ENCODE measurements at regions not wholly inside any gene's neighbourhood (a gene's known extent, or its start where the extent isn't known, plus 50 kb on each side); places are given as distances from the start of the nearest gene placed in this dataset.

DNA sequence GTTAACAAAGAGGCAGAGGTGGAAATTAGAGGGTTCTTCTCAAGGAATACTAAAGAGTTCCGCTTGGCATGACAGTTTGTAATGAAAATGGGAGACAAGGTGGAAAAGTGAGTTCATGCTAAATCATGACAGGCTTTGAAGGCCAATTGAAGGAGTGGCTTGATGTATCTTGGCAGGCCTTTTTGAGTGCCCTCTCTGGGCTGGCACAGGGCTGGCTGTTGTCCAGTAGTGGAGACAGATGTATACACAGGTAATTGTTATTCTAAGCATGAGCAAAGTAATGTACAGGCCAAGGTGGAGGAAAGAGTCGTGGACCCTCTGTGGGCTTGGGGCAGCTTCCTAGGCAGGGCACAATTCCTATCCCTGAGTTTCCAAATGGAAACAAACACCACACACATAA is 196.7 kb upstream of the GALNT2 start:
- CTCF ChIA-PET, result no interaction called here
- H3K4me1 Mint-ChIP-seq (ENCODE audit: low read depth, unreplicated experiment), result no peaks in the 10 kb centered on the region
- no peak for DNase-seq
- H3K4me3 Mint-ChIP-seq (ENCODE audit: low read depth, unreplicated experiment), result no peak overlapping the region
- H3K27ac Mint-ChIP-seq (ENCODE audit: unreplicated experiment), result no peak overlapping the region
- intact Hi-C loops (cut with micrococcal nuclease; ENCODE audit: unreplicated experiment), result no loop called here
- BruUV-seq (replicated peaks), result no TSS peak
- H3K27me3 Mint-ChIP-seq (ENCODE audit: unreplicated experiment), result peaks cover 27% of the 10 kb centered on the region
- H3K36me3 Mint-ChIP-seq (ENCODE audit: insufficient read depth, unreplicated experiment), result no peaks in the 10 kb centered on the region
- TF ChIP-seq, protein P1, sequence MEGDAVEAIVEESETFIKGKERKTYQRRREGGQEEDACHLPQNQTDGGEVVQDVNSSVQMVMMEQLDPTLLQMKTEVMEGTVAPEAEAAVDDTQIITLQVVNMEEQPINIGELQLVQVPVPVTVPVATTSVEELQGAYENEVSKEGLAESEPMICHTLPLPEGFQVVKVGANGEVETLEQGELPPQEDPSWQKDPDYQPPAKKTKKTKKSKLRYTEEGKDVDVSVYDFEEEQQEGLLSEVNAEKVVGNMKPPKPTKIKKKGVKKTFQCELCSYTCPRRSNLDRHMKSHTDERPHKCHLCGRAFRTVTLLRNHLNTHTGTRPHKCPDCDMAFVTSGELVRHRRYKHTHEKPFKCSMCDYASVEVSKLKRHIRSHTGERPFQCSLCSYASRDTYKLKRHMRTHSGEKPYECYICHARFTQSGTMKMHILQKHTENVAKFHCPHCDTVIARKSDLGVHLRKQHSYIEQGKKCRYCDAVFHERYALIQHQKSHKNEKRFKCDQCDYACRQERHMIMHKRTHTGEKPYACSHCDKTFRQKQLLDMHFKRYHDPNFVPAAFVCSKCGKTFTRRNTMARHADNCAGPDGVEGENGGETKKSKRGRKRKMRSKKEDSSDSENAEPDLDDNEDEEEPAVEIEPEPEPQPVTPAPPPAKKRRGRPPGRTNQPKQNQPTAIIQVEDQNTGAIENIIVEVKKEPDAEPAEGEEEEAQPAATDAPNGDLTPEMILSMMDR (IDR thresholded peaks at IDR 0.05; ENCODE audit: unreplicated experiment), result no peak
- no peaks in the 10 kb centered on the region for H3K9me3 Mint-ChIP-seq (ENCODE audit: low read depth, unreplicated experiment)

DNA sequence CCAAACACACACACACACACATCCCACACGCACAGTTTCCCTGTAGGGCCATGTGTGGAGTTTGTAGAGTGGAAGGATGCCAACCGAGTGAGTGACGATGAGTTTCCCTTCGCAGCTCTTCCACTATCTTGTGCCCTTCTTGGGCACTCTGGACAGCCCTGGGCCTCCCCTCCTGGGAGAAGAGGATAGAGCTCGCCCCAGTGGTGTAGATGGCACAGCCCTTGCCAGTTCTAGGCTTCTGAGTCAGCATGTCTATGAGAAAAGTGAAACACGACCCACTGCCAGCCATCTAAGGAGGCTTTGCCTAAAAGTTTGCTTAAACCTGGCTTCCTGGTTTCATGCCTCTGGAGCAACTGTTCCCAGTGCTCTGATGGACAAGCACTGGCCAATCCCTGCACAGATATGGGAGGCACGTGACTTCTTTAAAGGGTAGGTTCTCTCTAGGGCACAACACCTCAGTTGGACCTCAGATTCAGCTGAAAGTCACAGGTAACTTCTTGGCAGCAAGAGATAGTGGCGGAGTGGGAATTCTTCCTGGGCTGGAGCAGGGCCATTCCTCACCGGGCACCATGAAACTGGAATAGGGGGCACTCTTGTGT is 195.9 kb upstream of the GALNT2 start:
- H3K4me3 Mint-ChIP-seq (ENCODE audit: low read depth, unreplicated experiment), result no peak overlapping the region
- intact Hi-C loops (cut with micrococcal nuclease; ENCODE audit: unreplicated experiment), result no loop called here
- no peaks in the 10 kb centered on the region for H3K36me3 Mint-ChIP-seq (ENCODE audit: insufficient read depth, unreplicated experiment)
- no TSS peak for BruUV-seq (replicated peaks)
- no peaks in the 10 kb centered on the region for H3K4me1 Mint-ChIP-seq (ENCODE audit: low read depth, unreplicated experiment)
- CTCF ChIA-PET, result interaction anchor here (1.0 kb wide), 1 partner anchor 11 kb away, joined by 3 read pairs; no protein-coding TSS in a partner anchor
- peaks cover 27% of the 10 kb centered on the region for H3K27me3 Mint-ChIP-seq (ENCODE audit: unreplicated experiment)
- DNase-seq, result no peak
- H3K27ac Mint-ChIP-seq (ENCODE audit: unreplicated experiment), result no peak overlapping the region
- TF ChIP-seq, protein P1 (IDR thresholded peaks at IDR 0.05; ENCODE audit: unreplicated experiment), result no peak
- no peaks in the 10 kb centered on the region for H3K9me3 Mint-ChIP-seq (ENCODE audit: low read depth, unreplicated experiment)

- BruUV-seq (replicated peaks), result no TSS peak
- Mint-ChIP-seq H3K4me3 (ENCODE audit: low read depth, unreplicated experiment) (no peak overlapping the region), H3K27me3 (ENCODE audit: unreplicated experiment) (peaks cover 37% of the 10 kb centered on the region), H3K9me3 (ENCODE audit: low read depth, unreplicated experiment) (no peaks in the 10 kb centered on the region), H3K4me1 (ENCODE audit: low read depth, unreplicated experiment) (no peaks in the 10 kb centered on the region), H3K27ac (ENCODE audit: unreplicated experiment) (no peak overlapping the region), H3K36me3 (ENCODE audit: insufficient read depth, unreplicated experiment) (no peaks in the 10 kb centered on the region)
- no peak for DNase-seq
- CTCF ChIA-PET, result no interaction called here
- TF ChIP-seq, protein P1 (IDR thresholded peaks at IDR 0.05; ENCODE audit: unreplicated experiment), result no peak
- intact Hi-C loops (cut with micrococcal nuclease; ENCODE audit: unreplicated experiment), result no loop called here
Measured at GRCh38 chr1:229874136-229874535, 192.9 kb upstream of the GALNT2 start.

- TF ChIP-seq, protein P1 (IDR thresholded peaks at IDR 0.05; ENCODE audit: unreplicated experiment), result no peak
- Mint-ChIP-seq H3K36me3 (ENCODE audit: insufficient read depth, unreplicated experiment) (no peaks in the 10 kb centered on the region), H3K27ac (ENCODE audit: unreplicated experiment) (no peak overlapping the region), H3K4me3 (ENCODE audit: low read depth, unreplicated experiment) (no peak overlapping the region), H3K4me1 (ENCODE audit: low read depth, unreplicated experiment) (no peaks in the 10 kb centered on the region), H3K27me3 (ENCODE audit: unreplicated experiment) (peaks cover 37% of the 10 kb centered on the region), H3K9me3 (ENCODE audit: low read depth, unreplicated experiment) (no peaks in the 10 kb centered on the region)
- no TSS peak for BruUV-seq (replicated peaks)
- no peak for DNase-seq
- intact Hi-C loops (cut with micrococcal nuclease; ENCODE audit: unreplicated experiment), result no loop called here
- CTCF ChIA-PET, result no interaction called here
Measured at GRCh38 chr1:229874609-229875008, 192.4 kb upstream of the GALNT2 start.

Data from Calu3 (cell line).